Psoas muscle (tissue), 7 donors: ENCODE measurements at regions not wholly inside any gene's neighbourhood (a gene's known extent, or its start where the extent isn't known, plus 50 kb on each side); places are given as distances from the start of the nearest gene placed in this dataset.

ENCODE experiments used
- ATAC-seq, 4 donors: fragments of 200-7000 bp; cut with Tn5 transposase; one replicate each; pipeline ENCODE4 v1.9.1; 2020; ENCODE audit warnings: moderate library complexity in 3 of 4, mild to moderate bottlenecking in 2 of 4
- DNase-seq, 2 donors: peaks; one replicate each; pipeline ENCODE4 v3.0.0-alpha.2; 2020
- H3K27ac ChIP-seq: fragments of 200-600 bp; one replicate; pipeline ENCODE4 v1.8.0; 2022
- H3K27me3 ChIP-seq, 3 donors: fragments of 200-600 bp in 1 of 3; one replicate each; pipeline versions ENCODE4 v1.6.1 to v1.8.0; 2013 to 2022; ENCODE audit warnings: low read length in 2 of 3, mild to moderate bottlenecking in 2 of 3, moderate library complexity in 1 of 3; ENCODE audit not compliant: insufficient read depth in 3 of 3
- H3K36me3 ChIP-seq, 2 donors: fragments of 200-600 bp in 1 of 2; one replicate each; pipeline versions ENCODE4 v1.6.1 to v1.8.0; 2013 to 2022; ENCODE audit warnings: low read depth in 1 of 2, mild to moderate bottlenecking in 1 of 2, moderate library complexity in 1 of 2; ENCODE audit not compliant: insufficient read depth in 1 of 2
- H3K4me1 ChIP-seq: fragments of 200-600 bp; one replicate; pipeline ENCODE4 v1.8.0; 2022
- H3K4me3 ChIP-seq: fragments of 200-600 bp; one replicate; pipeline ENCODE4 v1.8.0; 2022; ENCODE audit warnings: mild to moderate bottlenecking
- H3K9me3 ChIP-seq: fragments of 200-600 bp; one replicate; pipeline ENCODE4 v1.8.0; 2022
- WGBS, 3 donors: extraction: QIAGEN DNeasy Blood & Tissue Kit; methylation state at CpG; one replicate each; pipeline versions ENCODE4 v1.1.6 to v1.1.7; 2013; 5-methylcytosine and 5-hydroxymethylcytosine counted together
- intact Hi-C, 2 donors: fragments of 100-400 bp; cut with DNase I; formaldehyde crosslinking; loops; one replicate each; pipeline versions ENCODE4 v1.11.0 to v1.14.2; 2022
- TF ChIP-seq, protein P1 (sequence below): fragments of 200-600 bp; IDR thresholded peaks from one replicate; pipeline ENCODE4 v1.8.0; 2022; ENCODE audit warnings: antibody characterized with exemption
- donor health status: healthy with polysubstance abuse.
- donor health status: DM: no; HTN: no; CAD: no; lungs with moderate emphysema.
- donor health status: Bipolar disorder and iron deficiency.
- donor health status: healthy.
- donor health status: DM: yes; HTN: yes; CAD: no.
- donor health status: DM: no; HTN: no; CAD: no.
- donor health status: DM: yes; HTN: yes; CAD: no.

DNA sequence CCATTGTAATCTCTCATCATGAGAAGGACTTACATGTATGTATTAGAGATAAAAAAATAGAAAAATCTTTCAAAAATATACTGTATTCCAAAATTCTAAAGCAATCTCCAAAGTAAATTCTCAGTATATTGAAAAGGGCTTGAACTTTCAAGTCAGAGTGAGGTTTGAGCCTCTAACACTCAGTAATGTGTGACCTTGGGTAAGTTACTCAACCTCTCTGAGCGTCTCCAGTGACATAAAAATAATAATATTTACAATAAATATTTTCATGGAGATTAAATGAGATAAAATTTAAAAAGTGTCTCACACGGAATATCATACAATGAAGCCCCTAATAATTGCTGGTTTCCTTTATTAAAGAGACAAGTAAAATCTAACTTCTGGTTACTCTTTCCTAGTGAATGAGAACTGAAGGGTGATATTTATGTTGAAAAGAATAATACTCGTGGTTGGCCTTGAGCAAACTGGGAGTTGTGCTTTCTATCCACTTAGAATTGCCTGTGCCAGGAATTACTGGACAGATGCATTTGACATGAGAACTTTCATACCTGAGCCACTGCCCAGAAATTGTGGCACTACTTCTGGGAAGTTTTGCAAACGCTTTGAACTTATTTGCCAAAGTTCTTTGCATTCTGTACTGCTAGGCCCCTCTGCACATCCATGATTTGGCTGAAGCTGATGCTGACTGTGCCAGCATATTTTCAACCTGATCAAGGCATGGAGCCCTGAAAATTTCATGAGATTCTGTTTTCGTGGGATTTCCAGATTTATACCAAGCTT is 933.7 kb downstream of the GALC start:
- H3K4me1 ChIP-seq: no peaks in the 10 kb centered on the region
- H3K9me3 ChIP-seq: no peaks in the 10 kb centered on the region
- TF ChIP-seq, protein P1, sequence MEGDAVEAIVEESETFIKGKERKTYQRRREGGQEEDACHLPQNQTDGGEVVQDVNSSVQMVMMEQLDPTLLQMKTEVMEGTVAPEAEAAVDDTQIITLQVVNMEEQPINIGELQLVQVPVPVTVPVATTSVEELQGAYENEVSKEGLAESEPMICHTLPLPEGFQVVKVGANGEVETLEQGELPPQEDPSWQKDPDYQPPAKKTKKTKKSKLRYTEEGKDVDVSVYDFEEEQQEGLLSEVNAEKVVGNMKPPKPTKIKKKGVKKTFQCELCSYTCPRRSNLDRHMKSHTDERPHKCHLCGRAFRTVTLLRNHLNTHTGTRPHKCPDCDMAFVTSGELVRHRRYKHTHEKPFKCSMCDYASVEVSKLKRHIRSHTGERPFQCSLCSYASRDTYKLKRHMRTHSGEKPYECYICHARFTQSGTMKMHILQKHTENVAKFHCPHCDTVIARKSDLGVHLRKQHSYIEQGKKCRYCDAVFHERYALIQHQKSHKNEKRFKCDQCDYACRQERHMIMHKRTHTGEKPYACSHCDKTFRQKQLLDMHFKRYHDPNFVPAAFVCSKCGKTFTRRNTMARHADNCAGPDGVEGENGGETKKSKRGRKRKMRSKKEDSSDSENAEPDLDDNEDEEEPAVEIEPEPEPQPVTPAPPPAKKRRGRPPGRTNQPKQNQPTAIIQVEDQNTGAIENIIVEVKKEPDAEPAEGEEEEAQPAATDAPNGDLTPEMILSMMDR: no peak
- H3K27ac ChIP-seq: no peak overlapping the region
- intact Hi-C loops: no loop called here
- DNase-seq (no peak), ATAC-seq (no peak)
- no peak overlapping the region for H3K4me3 ChIP-seq
- H3K36me3 ChIP-seq: no peaks in the 10 kb centered on the region
- 28 to 45% (median 33%) methylated on average over 5 of the region's 5 CpGs for WGBS, 3 donors
- H3K27me3 ChIP-seq: no peaks in the 10 kb centered on the region

DNA sequence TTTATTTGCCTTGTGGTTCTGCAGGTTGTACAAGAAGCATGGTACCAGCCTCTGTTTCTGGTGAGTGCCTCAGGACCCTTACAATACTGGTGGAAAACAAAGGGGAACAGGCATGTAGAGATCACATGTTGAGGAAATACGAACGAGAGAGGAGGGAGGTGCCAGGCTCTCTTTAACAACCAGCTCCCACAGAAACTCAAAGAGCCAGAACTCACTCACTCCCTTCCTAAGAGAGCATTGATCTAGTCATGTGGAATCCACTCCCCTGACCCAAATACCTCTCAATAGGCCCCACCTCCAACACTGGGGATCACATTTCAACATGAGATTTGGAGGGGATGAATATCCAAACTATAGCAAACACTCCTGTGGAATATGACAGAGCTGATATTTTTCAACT is 938.0 kb downstream of the GALC start:
- no peaks in the 10 kb centered on the region for H3K36me3 ChIP-seq
- ATAC-seq (no peak), DNase-seq (no peak)
- no peak overlapping the region for H3K27ac ChIP-seq
- H3K27me3 ChIP-seq: no peaks in the 10 kb centered on the region
- H3K9me3 ChIP-seq: no peaks in the 10 kb centered on the region
- no peaks in the 10 kb centered on the region for H3K4me1 ChIP-seq
- H3K4me3 ChIP-seq: no peak overlapping the region
- intact Hi-C loops: no loop called here
- 62 to 80% (median 69%) methylated on average over 2 of the region's 2 CpGs for WGBS, 3 donors
- TF ChIP-seq, protein P1: no peak

DNA sequence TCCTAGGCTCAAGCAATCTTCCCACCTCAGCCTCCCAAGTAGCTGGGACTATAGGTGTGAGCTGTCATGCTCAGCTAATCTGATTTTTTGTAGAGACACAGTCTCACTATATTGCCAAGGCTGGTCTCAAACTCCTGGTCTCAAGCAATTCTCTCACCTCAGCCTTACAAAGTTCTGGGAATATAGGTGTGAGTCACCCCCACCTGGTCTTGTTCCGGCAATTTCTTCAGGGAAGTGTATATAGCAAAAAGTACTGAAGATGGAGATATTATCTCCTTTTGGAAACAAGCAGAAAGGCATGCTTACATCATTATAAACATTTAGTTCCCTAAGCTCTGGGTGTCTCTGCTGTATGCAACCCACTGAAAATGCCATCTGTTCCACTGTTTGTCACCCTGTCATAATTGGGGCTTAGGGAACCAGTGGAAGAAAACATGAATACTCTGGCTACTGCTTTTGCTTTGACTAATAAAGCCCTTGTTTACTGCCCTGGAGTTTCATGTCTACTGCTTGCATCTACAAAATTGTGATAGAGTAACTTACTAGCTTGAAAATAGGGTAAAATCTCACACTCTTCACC is 940.2 kb downstream of the GALC start:
- Histone ChIP-seq H3K4me3 (no peak overlapping the region), H3K4me1 (no peaks in the 10 kb centered on the region), H3K36me3 (no peaks in the 10 kb centered on the region), H3K9me3 (no peaks in the 10 kb centered on the region), H3K27me3 (no peaks in the 10 kb centered on the region), H3K27ac (no peak overlapping the region)
- intact Hi-C loops: no loop called here
- TF ChIP-seq, protein P1: no peak
- WGBS, 3 donors: 57 to 77% (median 63%) methylated on average over 1 of the region's 1 CpG
- DNase-seq: no peak
- ATAC-seq: no peak

DNA sequence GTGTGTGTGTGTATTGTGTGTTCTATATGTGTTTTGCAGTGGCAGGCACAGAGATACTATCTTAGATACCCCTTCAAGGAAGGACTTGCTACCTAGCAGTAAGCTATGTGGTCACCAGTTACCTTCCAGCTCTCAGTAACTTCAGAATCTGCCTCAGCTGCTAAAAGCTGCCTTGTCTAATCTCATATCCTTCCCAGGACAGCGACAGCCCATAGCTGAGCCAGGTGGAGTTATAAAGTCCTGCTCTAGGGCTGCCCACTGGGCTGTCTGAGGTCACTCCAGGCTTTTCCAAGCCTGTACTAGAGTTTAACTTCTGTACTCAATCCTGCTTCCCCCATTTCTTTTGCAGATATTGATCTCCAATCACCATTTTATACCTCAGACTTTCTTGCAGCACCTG is 942.6 kb downstream of the GALC start:
- DNase-seq (no peak), ATAC-seq (no peak)
- 18 to 50% (median 42%) methylated on average over 1 of the region's 1 CpG for WGBS, 3 donors
- Histone ChIP-seq H3K36me3 (no peaks in the 10 kb centered on the region), H3K27ac (no peak overlapping the region), H3K9me3 (no peaks in the 10 kb centered on the region), H3K27me3 (no peaks in the 10 kb centered on the region), H3K4me1 (no peaks in the 10 kb centered on the region), H3K4me3 (no peak overlapping the region)
- TF ChIP-seq, protein P1: no peak
- intact Hi-C loops: no loop called here
